ENCODE measurements at regions not wholly inside any gene's neighbourhood (a gene's known extent, or its start where the extent isn't known, plus 50 kb on each side); places are given as distances from the start of the nearest gene placed in this dataset.

GRCh38 chr3:4228295-4228694 lies 74.9 kb upstream of the SETMAR start:
- TF ChIP-seq CTCF (IDR thresholded peaks at IDR 0.05), result no peak
- no peak for TF ChIP-seq POLR2A (IDR thresholded peaks at IDR 0.05)

Data from testis (tissue), 2 donors.